MM.1S (cell line): ENCODE measurements at regions not wholly inside any gene's neighbourhood (a gene's known extent, or its start where the extent isn't known, plus 50 kb on each side); places are given as distances from the start of the nearest gene placed in this dataset.

Experiments used
- DNase-seq: peaks from one replicate; pipeline ENCODE4 v3.0.0-alpha.2; 2015
- H2AFZ ChIP-seq: fragments of 300-600 bp; sonication (generic); 2 replicates; pipeline ENCODE4 v1.6.0; 2016; ENCODE audit warnings: antibody characterized with exemption, low read length
- H3F3A ChIP-seq: fragments of 300-600 bp; sonication (generic); 2 replicates; pipeline ENCODE4 v1.6.1; 2016; ENCODE audit warnings: mild to moderate bottlenecking, antibody characterized with exemption, low read length, moderate library complexity, mixed read lengths; ENCODE audit not compliant: insufficient read depth
- H3K27ac ChIP-seq: fragments of 300-600 bp; sonication (generic); 2 replicates; pipeline ENCODE4 v1.5.1; 2016; ENCODE audit warnings: mild to moderate bottlenecking, low read length
- H3K27me3 ChIP-seq: fragments of 300-600 bp; sonication (generic); replicated peaks from 2 replicates; pipeline ENCODE4 v1.6.0; 2016; ENCODE audit warnings: low read length; ENCODE audit not compliant: insufficient read depth
- H3K36me3 ChIP-seq: fragments of 300-600 bp; sonication (generic); replicated peaks from 2 replicates; pipeline ENCODE4 v1.6.1; 2016; ENCODE audit warnings: mild to moderate bottlenecking, low read length, mixed read lengths; ENCODE audit not compliant: insufficient read depth
- H3K4me1 ChIP-seq: fragments of 300-600 bp; sonication (generic); 2 replicates; pipeline ENCODE4 v1.6.1; 2016; ENCODE audit warnings: low read length, mixed read lengths
- H3K4me2 ChIP-seq: fragments of 300-600 bp; sonication (generic); 2 replicates; pipeline ENCODE4 v1.6.0; 2016; ENCODE audit warnings: low read depth, low read length
- H3K4me3 ChIP-seq: fragments of 300-600 bp; sonication (generic); 2 replicates; pipeline ENCODE4 v1.5.1; 2016; ENCODE audit warnings: low read length, mixed read lengths
- H3K79me2 ChIP-seq: fragments of 300-600 bp; sonication (generic); 2 replicates; pipeline ENCODE4 v1.6.1; 2016; ENCODE audit warnings: mixed run types, low read length, mixed read lengths
- H3K9ac ChIP-seq: fragments of 300-600 bp; sonication (generic); 2 replicates; pipeline ENCODE4 v1.6.1; 2016; ENCODE audit warnings: low read length, mixed read lengths
- H3K9me2 ChIP-seq: fragments of 300-600 bp; sonication (generic); replicated peaks from 2 replicates; pipeline ENCODE4 v1.6.1; 2016; ENCODE audit warnings: mild to moderate bottlenecking, low read length, mixed read lengths; ENCODE audit not compliant: insufficient read depth
- H3K9me3 ChIP-seq: fragments of 300-600 bp; sonication (generic); replicated peaks from 2 replicates; pipeline ENCODE4 v1.6.1; 2016; ENCODE audit warnings: mild to moderate bottlenecking, low read length, mixed read lengths; ENCODE audit not compliant: insufficient read depth
- H4K20me1 ChIP-seq: fragments of 300-600 bp; sonication (generic); 2 replicates; pipeline ENCODE4 v1.6.1; 2016; ENCODE audit warnings: mild to moderate bottlenecking, low read length, moderate library complexity, mixed read lengths; ENCODE audit not compliant: insufficient read depth
- EZH2 ChIP-seq: fragments of 300-600 bp; sonication (generic); optimal IDR thresholded peaks from 2 replicates; pipeline ENCODE3; 2017; ENCODE audit warnings: low read depth, mild to moderate bottlenecking, antibody characterized with exemption, low read length, mixed read lengths
- EZH2phosphoT487 ChIP-seq: fragments of 300-600 bp; sonication (generic); IDR thresholded peaks from 2 replicates; pipeline ENCODE4 v1.6.1; 2018; ENCODE audit warnings: antibody characterized with exemption, low read length
- TF ChIP-seq, protein P1 (sequence below): fragments of 300-600 bp; sonication (generic); IDR thresholded peaks from 2 replicates; pipeline ENCODE4 v1.5.1; 2016; ENCODE audit warnings: antibody characterized with exemption, low read length, mixed read lengths

DNA sequence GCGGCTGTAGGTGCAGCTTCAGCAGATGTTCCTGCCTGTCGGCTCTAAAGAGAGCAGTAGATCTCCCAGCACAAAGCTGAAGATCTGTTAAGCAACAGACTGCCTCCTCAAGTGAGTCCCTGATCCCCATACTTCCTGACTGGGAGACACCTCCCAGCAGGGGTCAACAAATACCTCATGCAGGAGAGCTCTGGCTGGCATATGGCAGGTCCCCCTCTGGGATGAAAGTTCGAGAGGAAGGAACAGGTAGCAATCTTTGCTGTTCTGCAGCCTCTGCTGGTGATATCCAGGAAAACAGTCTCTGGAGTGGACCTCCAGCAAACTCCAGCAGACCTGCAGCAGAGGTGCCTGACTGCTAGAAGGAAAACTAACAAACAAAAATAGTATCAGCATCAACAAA, 337.1 kb upstream of the USP15 start:
- Histone ChIP-seq H3F3A (no peaks in the 10 kb centered on the region), H3K9me2 (no peaks in the 10 kb centered on the region), H3K4me2 (no peak overlapping the region), H3K4me1 (no peaks in the 10 kb centered on the region), H3K9me3 (no peaks in the 10 kb centered on the region), H3K79me2 (no peaks in the 10 kb centered on the region), H4K20me1 (no peaks in the 10 kb centered on the region), H3K36me3 (no peaks in the 10 kb centered on the region), H3K4me3 (no peak overlapping the region), H3K27me3 (no peaks in the 10 kb centered on the region), H2AFZ (no peak overlapping the region), H3K27ac (no peak overlapping the region), H3K9ac (no peak overlapping the region)
- TF ChIP-seq EZH2phosphoT487 (no peak), EZH2 (no peak)
- TF ChIP-seq, protein P1, sequence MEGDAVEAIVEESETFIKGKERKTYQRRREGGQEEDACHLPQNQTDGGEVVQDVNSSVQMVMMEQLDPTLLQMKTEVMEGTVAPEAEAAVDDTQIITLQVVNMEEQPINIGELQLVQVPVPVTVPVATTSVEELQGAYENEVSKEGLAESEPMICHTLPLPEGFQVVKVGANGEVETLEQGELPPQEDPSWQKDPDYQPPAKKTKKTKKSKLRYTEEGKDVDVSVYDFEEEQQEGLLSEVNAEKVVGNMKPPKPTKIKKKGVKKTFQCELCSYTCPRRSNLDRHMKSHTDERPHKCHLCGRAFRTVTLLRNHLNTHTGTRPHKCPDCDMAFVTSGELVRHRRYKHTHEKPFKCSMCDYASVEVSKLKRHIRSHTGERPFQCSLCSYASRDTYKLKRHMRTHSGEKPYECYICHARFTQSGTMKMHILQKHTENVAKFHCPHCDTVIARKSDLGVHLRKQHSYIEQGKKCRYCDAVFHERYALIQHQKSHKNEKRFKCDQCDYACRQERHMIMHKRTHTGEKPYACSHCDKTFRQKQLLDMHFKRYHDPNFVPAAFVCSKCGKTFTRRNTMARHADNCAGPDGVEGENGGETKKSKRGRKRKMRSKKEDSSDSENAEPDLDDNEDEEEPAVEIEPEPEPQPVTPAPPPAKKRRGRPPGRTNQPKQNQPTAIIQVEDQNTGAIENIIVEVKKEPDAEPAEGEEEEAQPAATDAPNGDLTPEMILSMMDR = no peak
- DNase-seq = no peak

- H3K9me2 ChIP-seq = no peaks in the 10 kb centered on the region
- H3F3A ChIP-seq = no peaks in the 10 kb centered on the region
- TF ChIP-seq EZH2 (no peak), EZH2phosphoT487 (no peak)
- TF ChIP-seq, protein P1 = no peak
- no peak overlapping the region for H2AFZ ChIP-seq
- H3K27ac ChIP-seq = no peak overlapping the region
- no peaks in the 10 kb centered on the region for H3K9me3 ChIP-seq
- no peaks in the 10 kb centered on the region for H3K79me2 ChIP-seq
- H3K36me3 ChIP-seq = no peaks in the 10 kb centered on the region
- H3K4me2 ChIP-seq = no peak overlapping the region
- H3K4me1 ChIP-seq = no peaks in the 10 kb centered on the region
- no peak overlapping the region for H3K9ac ChIP-seq
- H3K4me3 ChIP-seq = no peak overlapping the region
- no peaks in the 10 kb centered on the region for H3K27me3 ChIP-seq
- no peak for DNase-seq
- H4K20me1 ChIP-seq = no peaks in the 10 kb centered on the region
These were observed 325.6 kb upstream of the USP15 start for GRCh38 chr12:61934564-61934963.

DNA sequence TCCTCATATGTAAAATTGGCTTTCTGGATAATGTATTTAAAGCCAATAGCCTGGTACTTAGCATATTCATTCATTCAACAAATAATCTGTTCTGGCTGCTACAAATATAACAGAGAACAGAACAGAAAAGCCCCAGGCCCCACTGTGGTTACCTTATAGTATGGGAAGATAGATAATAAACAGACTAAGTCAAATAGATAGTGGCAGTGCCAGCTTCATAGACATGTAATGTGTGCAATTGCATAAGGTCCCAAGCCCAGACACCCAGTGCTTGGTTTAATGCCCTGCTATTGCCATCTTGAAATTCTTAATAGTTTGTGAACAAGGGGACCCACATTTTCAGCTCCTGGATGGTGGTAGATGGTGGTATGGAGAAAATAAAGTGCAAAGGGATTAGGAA, 320.2 kb upstream of the USP15 start:
- no peak overlapping the region for H3K27ac ChIP-seq
- H3K4me3 ChIP-seq = no peak overlapping the region
- H4K20me1 ChIP-seq = no peaks in the 10 kb centered on the region
- no peaks in the 10 kb centered on the region for H3K79me2 ChIP-seq
- H3K4me1 ChIP-seq = no peaks in the 10 kb centered on the region
- H2AFZ ChIP-seq = no peak overlapping the region
- H3K9ac ChIP-seq = no peak overlapping the region
- no peak for TF ChIP-seq EZH2phosphoT487
- TF ChIP-seq EZH2 = no peak
- TF ChIP-seq, protein P1 = no peak
- DNase-seq = no peak
- no peaks in the 10 kb centered on the region for H3K9me3 ChIP-seq
- no peaks in the 10 kb centered on the region for H3K9me2 ChIP-seq
- H3K4me2 ChIP-seq = no peak overlapping the region
- H3F3A ChIP-seq = no peaks in the 10 kb centered on the region
- H3K36me3 ChIP-seq = no peaks in the 10 kb centered on the region
- no peaks in the 10 kb centered on the region for H3K27me3 ChIP-seq
